ENCODE measurements at regions not wholly inside any gene's neighbourhood (a gene's known extent, or its start where the extent isn't known, plus 50 kb on each side); places are given as distances from the start of the nearest gene placed in this dataset.

DNA sequence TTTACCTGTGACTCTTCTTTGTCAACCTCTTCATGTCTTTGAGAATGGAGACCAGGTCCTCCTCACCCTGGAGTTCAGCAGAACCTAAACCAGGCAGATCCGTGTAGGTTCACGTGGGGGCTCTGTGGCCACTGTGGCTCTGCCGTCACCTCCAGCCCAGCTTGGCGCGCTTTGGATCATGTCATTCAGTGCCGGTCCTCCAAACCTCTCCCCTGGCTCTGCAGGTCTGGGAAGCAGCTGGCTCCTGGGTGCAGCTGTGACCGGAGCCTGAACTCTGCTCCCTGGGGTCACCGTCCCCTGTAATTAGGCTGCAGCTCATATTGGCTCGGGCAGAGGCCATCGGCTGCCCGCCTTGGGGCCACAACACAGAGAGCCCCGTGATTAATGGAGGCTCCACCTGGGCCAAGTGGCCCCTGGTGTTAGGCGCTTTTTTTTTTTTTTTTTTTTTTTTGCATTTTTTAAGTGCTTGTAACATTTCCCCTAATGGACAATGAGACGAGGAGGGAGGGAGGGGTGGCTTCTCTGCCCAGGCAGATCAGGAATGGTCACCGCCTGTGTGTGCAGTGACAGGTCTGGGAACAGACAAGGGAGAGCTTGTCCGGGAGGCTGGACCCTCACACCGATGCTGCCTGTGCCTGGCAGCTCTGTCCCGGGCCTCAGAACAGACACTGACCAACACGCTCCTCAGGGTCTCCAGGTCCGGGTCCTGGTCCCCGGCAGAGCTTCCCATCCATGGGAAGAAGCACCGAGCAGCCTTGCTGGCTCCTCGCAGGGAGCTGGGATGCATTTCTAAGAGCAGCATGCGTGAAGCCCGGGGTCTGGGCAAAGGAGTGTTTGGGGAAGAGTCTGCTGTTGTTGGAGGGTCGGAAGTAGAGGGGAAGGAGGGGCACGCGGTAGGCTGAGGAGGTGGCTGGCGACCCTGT lies 247.9 kb downstream of the SEC14L1 start (continued):
- TF ChIP-seq, protein P1, sequence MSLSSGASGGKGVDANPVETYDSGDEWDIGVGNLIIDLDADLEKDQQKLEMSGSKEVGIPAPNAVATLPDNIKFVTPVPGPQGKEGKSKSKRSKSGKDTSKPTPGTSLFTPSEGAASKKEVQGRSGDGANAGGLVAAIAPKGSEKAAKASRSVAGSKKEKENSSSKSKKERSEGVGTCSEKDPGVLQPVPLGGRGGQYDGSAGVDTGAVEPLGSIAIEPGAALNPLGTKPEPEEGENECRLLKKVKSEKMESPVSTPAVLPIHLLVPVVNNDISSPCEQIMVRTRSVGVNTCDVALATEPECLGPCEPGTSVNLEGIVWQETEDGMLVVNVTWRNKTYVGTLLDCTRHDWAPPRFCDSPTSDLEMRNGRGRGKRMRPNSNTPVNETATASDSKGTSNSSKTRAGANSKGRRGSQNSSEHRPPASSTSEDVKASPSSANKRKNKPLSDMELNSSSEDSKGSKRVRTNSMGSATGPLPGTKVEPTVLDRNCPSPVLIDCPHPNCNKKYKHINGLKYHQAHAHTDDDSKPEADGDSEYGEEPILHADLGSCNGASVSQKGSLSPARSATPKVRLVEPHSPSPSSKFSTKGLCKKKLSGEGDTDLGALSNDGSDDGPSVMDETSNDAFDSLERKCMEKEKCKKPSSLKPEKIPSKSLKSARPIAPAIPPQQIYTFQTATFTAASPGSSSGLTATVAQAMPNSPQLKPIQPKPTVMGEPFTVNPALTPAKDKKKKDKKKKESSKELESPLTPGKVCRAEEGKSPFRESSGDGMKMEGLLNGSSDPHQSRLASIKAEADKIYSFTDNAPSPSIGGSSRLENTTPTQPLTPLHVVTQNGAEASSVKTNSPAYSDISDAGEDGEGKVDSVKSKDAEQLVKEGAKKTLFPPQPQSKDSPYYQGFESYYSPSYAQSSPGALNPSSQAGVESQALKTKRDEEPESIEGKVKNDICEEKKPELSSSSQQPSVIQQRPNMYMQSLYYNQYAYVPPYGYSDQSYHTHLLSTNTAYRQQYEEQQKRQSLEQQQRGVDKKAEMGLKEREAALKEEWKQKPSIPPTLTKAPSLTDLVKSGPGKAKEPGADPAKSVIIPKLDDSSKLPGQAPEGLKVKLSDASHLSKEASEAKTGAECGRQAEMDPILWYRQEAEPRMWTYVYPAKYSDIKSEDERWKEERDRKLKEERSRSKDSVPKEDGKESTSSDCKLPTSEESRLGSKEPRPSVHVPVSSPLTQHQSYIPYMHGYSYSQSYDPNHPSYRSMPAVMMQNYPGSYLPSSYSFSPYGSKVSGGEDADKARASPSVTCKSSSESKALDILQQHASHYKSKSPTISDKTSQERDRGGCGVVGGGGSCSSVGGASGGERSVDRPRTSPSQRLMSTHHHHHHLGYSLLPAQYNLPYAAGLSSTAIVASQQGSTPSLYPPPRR (CRISPR knock-in tag; IDR thresholded peaks at IDR 0.05; ENCODE audit: borderline replicate concordance): peak; percentile 74; the same call in 1 of the 2 replicates
- TF ChIP-seq RAD21 (CRISPR knock-in tag; IDR thresholded peaks at IDR 0.05) (peak; percentile 20; the same call in 1 of the 2 replicates), SOX6 (IDR thresholded peaks at IDR 0.05) (no peak), SOX6 (CRISPR knock-in tag; IDR thresholded peaks at IDR 0.05) (peak; percentile 36; the same call in 1 of the 2 replicates), ZSCAN25 (CRISPR knock-in tag; IDR thresholded peaks at IDR 0.05) (peak; percentile 61; the same call in 1 of the 2 replicates), ZNF136 (CRISPR knock-in tag; IDR thresholded peaks at IDR 0.05; ENCODE audit: low read depth) (0 out of 2 replicates have a peak, but pooled peaks have one; percentile 55), ZNF451 (CRISPR knock-in tag; IDR thresholded peaks at IDR 0.05) (no peak; the same call in 1 of the 2 replicates), SSRP1 (CRISPR knock-in tag; IDR thresholded peaks at IDR 0.05) (no peak), SRSF1 (optimal IDR thresholded peaks at IDR 0.05; ENCODE audit: low read depth, low read length) (peak; percentile 49), NCOR1 (IDR thresholded peaks at IDR 0.05; ENCODE audit: borderline replicate concordance, low read length) (peak; percentile 91), ZNF619 (CRISPR knock-in tag; IDR thresholded peaks at IDR 0.05) (peak; percentile 86; the same call in 1 of the 2 replicates), LCORL (IDR thresholded peaks at IDR 0.05) (no peak), LCORL (CRISPR knock-in tag; IDR thresholded peaks at IDR 0.05) (peak; percentile 93), ZNF598 (CRISPR knock-in tag; IDR thresholded peaks at IDR 0.05; ENCODE audit: borderline replicate concordance) (peak; percentile 95; the same call in 1 of the 2 replicates), EHMT2 (IDR thresholded peaks at IDR 0.05; ENCODE audit: borderline replicate concordance, low read depth, low read length) (no peak), MTA1 (CRISPR knock-in tag; IDR thresholded peaks at IDR 0.05; ENCODE audit: borderline replicate concordance) (peak; percentile 91; the same call in 1 of the 2 replicates), SP5 (CRISPR knock-in tag; IDR thresholded peaks at IDR 0.05; ENCODE audit: borderline replicate concordance, low read depth) (peak; percentile 68; the same call in 1 of the 2 replicates), SAFB2 (CRISPR knock-in tag; IDR thresholded peaks at IDR 0.05; ENCODE audit: borderline replicate concordance, low read depth) (peak; percentile 54; the same call in 1 of the 2 replicates), TARDBP (CRISPR knock-in tag; IDR thresholded peaks at IDR 0.05) (peak; percentile 67; the same call in 1 of the 2 replicates)
- TF ChIP-seq, protein P2, sequence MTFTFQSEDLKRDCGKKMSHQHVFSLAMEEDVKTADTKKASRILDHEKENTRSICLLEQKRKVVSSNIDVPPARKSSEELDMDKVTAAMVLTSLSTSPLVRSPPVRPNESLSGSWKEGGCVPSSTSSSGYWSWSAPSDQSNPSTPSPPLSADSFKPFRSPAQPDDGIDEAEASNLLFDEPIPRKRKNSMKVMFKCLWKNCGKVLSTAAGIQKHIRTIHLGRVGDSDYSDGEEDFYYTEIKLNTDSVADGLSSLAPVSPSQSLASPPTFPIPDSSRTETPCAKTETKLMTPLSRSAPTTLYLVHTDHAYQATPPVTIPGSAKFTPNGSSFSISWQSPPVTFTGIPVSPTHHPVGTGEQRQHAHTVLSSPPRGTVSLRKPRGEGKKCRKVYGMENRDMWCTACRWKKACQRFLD (CRISPR knock-in tag; IDR thresholded peaks at IDR 0.05; ENCODE audit: borderline replicate concordance): peak; percentile 85; the same call in 1 of the 2 replicates
- TF ChIP-seq, protein P3, sequence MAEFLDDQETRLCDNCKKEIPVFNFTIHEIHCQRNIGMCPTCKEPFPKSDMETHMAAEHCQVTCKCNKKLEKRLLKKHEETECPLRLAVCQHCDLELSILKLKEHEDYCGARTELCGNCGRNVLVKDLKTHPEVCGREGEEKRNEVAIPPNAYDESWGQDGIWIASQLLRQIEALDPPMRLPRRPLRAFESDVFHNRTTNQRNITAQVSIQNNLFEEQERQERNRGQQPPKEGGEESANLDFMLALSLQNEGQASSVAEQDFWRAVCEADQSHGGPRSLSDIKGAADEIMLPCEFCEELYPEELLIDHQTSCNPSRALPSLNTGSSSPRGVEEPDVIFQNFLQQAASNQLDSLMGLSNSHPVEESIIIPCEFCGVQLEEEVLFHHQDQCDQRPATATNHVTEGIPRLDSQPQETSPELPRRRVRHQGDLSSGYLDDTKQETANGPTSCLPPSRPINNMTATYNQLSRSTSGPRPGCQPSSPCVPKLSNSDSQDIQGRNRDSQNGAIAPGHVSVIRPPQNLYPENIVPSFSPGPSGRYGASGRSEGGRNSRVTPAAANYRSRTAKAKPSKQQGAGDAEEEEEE (CRISPR knock-in tag; IDR thresholded peaks at IDR 0.05; ENCODE audit: borderline replicate concordance): peak; percentile 27; the same call in 1 of the 2 replicates

Data from HepG2 (cell line).